Liver (tissue), 7 donors: ENCODE measurements at regions not wholly inside any gene's neighbourhood (a gene's known extent, or its start where the extent isn't known, plus 50 kb on each side); places are given as distances from the start of the nearest gene placed in this dataset.

Source experiments
- DNase-seq: peaks from one replicate; pipeline ENCODE4 v3.0.0-alpha.2; 2017; ENCODE audit warnings: low spot score
- H3K27ac ChIP-seq, 2 donors: one replicate each; pipeline ENCODE4 v1.7.0; 2013; ENCODE audit warnings: inconsistent platforms in 2 of 2, low read length in 2 of 2, control low read depth in 1 of 2, low read depth in 1 of 2, mild to moderate bottlenecking in 1 of 2
- H3K27me3 ChIP-seq, 4 donors: one replicate each; pipeline versions ENCODE4 v1.6.1 to v1.7.0; 2013; ENCODE audit warnings: low read length in 3 of 4, inconsistent platforms in 1 of 4, mild to moderate bottlenecking in 1 of 4, moderate library complexity in 1 of 4; ENCODE audit not compliant: control insufficient read depth in 4 of 4, insufficient read depth in 4 of 4
- H3K36me3 ChIP-seq, 4 donors: one replicate each; pipeline versions ENCODE4 v1.6.1 to v1.7.0; 2013; ENCODE audit warnings: low read length in 3 of 4, mild to moderate bottlenecking in 3 of 4, low read depth in 1 of 4, moderate library complexity in 1 of 4; ENCODE audit not compliant: control insufficient read depth in 4 of 4, insufficient read depth in 3 of 4
- H3K4me1 ChIP-seq, 4 donors: one replicate each; pipeline versions ENCODE4 v1.6.1 to v1.7.0; 2013; ENCODE audit warnings: low read length in 3 of 4, mild to moderate bottlenecking in 3 of 4, moderate library complexity in 1 of 4; ENCODE audit not compliant: control insufficient read depth in 4 of 4, insufficient read depth in 4 of 4
- H3K4me3 ChIP-seq, 3 donors: one replicate each; pipeline versions ENCODE4 v1.6.1 to v1.7.0; 2013; ENCODE audit warnings: low read length in 3 of 3, control low read depth in 1 of 3, low read depth in 1 of 3, mild to moderate bottlenecking in 1 of 3
- H3K9ac ChIP-seq, 2 donors: one replicate each; pipeline ENCODE4 v1.7.0; 2013; ENCODE audit warnings: low read length in 2 of 2, mild to moderate bottlenecking in 2 of 2, moderate library complexity in 2 of 2, control low read depth in 1 of 2, low read depth in 1 of 2
- H3K9me3 ChIP-seq, 4 donors: one replicate each; pipeline versions ENCODE4 v1.6.1 to v1.7.0; 2013; ENCODE audit warnings: low read length in 3 of 4; ENCODE audit not compliant: control insufficient read depth in 4 of 4
- EGR1 ChIP-seq, 2 donors: IDR thresholded peaks; 2 replicates each; pipeline ENCODE4 v1.6.1; 2016 to 2018; ENCODE audit warnings: antibody characterized with exemption in 2 of 2, low read depth in 2 of 2
- FOXA1 ChIP-seq: IDR thresholded peaks from 2 replicates; pipeline ENCODE4 v1.6.1; 2016; ENCODE audit warnings: antibody characterized with exemption
- FOXA2 ChIP-seq: IDR thresholded peaks from 2 replicates; pipeline ENCODE4 v1.6.1; 2016; ENCODE audit warnings: antibody characterized with exemption
- GABPA ChIP-seq, 2 donors: IDR thresholded peaks in 1 of 2; conservative IDR thresholded peaks in 1 of 2; 2 replicates each; pipeline ENCODE4 v1.6.1; 2016; ENCODE audit warnings: antibody characterized with exemption in 2 of 2, mild to moderate bottlenecking in 1 of 2, moderate library complexity in 1 of 2
- HNF4A ChIP-seq, 2 donors: conservative IDR thresholded peaks; 2 replicates each; pipeline ENCODE4 v1.6.1; 2016; ENCODE audit warnings: antibody characterized with exemption in 2 of 2, mild to moderate bottlenecking in 2 of 2
- JUND ChIP-seq, 2 donors: IDR thresholded peaks; 2 replicates each; pipeline ENCODE4 v1.6.1; 2016; ENCODE audit warnings: antibody characterized with exemption in 2 of 2
- NR2F2 ChIP-seq: IDR thresholded peaks from 2 replicates; pipeline ENCODE4 v1.6.1; 2016; ENCODE audit warnings: antibody characterized with exemption
- RAD21 ChIP-seq, 2 donors: IDR thresholded peaks; 2 replicates each; pipeline ENCODE4 v1.6.1; 2016; ENCODE audit warnings: antibody characterized with exemption in 2 of 2, mild to moderate bottlenecking in 2 of 2
- RXRA ChIP-seq, 2 donors: IDR thresholded peaks; 2 replicates each; pipeline ENCODE4 v1.6.1; 2017 to 2018; ENCODE audit warnings: antibody characterized with exemption in 2 of 2, mild to moderate bottlenecking in 1 of 2
- SP1 ChIP-seq: IDR thresholded peaks from 2 replicates; pipeline ENCODE4 v1.6.1; 2018; ENCODE audit warnings: antibody characterized with exemption, mild to moderate bottlenecking
- TAF1 ChIP-seq: conservative IDR thresholded peaks from 2 replicates; pipeline ENCODE4 v1.6.1; 2016; ENCODE audit warnings: antibody characterized with exemption, mild to moderate bottlenecking
- YY1 ChIP-seq: IDR thresholded peaks from 2 replicates; pipeline ENCODE4 v1.6.1; 2016; ENCODE audit warnings: antibody characterized with exemption, mild to moderate bottlenecking
- WGBS: extraction: QIAGEN DNeasy Blood & Tissue Kit; methylation state at CpG from one replicate; pipeline ENCODE4 v1.1.7; 2013; 5-methylcytosine and 5-hydroxymethylcytosine counted together
- TF ChIP-seq, protein P1 (sequence below): IDR thresholded peaks from 2 replicates; pipeline ENCODE4 v1.6.1; 2016; ENCODE audit warnings: antibody characterized with exemption
- TF ChIP-seq, protein P2 (sequence below): IDR thresholded peaks from 2 replicates; pipeline ENCODE4 v1.6.1; 2016; ENCODE audit warnings: antibody characterized with exemption
- donor health status: healthy.
- donor health status: healthy.
- donor health status: healthy.
- donor health status: healthy.

DNA sequence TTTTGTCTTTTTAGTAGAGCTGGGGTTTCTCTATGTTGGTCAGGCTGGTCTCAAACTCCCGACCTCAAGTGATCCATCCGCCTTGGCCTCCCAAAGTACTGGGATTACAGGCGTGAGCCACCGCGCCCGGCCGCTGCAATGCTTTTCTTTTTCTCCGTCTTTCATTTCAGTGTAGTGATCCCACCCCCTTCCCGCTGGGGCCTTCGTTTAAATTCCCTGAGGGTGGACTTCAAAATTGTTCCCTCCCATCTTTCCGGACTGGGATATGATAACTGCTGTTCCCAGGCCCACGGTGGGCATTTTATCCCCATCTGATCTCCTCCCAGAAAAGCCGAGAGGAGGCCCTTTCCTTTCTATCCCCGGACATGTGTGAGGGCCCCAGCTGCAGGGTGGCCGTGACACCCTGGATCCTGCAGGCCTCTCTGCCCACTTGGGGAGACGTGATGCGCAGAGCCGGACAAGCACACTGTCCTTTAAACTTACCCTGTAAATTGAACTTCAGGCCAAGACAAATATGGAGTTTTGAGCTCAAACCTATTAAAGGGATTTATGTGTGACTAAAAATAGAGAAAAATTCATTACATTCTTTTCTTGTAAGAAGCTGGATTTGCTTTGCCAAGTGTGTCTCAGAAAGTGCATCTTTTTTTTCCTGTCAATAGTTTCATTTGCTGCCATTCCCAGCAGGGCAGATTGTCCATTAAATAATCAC, 54.5 kb upstream of the AFF3 start:
- H3K9ac ChIP-seq: no peak overlapping the region
- no peak overlapping the region for H3K4me3 ChIP-seq
- TF ChIP-seq RXRA (IDR thresholded peaks at IDR 0.05) (peak in 1 of 2 donors; percentile 9), EGR1 (IDR thresholded peaks at IDR 0.05; ENCODE audit: low read depth in 2 of 2) (no peak)
- H3K27ac ChIP-seq: no peak overlapping the region
- DNase-seq: no peak
- no peaks in the 10 kb centered on the region for H3K27me3 ChIP-seq
- H3K9me3 ChIP-seq: no peaks in the 10 kb centered on the region
- WGBS: 88% methylated on average over 18 of the region's 18 CpGs
- H3K36me3 ChIP-seq: no peaks in the 10 kb centered on the region
- H3K4me1 ChIP-seq: peaks cover 0 to 10% (median 7%) of the 10 kb centered on the region in 4 donors

DNA sequence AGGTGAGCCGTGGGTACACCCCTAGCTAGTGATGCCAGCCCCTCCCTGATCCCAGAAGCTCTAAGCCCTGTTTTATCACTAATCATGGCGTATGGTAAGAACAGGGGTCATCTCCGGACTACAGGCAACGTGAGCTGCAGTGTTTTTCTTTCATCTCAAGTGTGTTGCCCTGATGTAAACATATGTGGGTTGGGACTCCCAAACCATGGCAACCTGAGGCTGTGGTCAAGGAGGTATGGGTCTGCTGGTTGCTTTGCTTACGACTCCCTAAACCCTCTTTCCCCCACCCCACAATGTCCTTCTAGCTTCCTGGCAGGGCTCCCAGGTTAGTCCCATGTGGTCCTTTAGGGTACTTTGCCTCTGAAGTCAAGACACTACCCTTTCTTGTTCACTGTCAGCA, 53.6 kb upstream of the AFF3 start:
- Histone ChIP-seq H3K27ac (no peak overlapping the region), H3K9ac (no peak overlapping the region)
- no peak for DNase-seq

DNA sequence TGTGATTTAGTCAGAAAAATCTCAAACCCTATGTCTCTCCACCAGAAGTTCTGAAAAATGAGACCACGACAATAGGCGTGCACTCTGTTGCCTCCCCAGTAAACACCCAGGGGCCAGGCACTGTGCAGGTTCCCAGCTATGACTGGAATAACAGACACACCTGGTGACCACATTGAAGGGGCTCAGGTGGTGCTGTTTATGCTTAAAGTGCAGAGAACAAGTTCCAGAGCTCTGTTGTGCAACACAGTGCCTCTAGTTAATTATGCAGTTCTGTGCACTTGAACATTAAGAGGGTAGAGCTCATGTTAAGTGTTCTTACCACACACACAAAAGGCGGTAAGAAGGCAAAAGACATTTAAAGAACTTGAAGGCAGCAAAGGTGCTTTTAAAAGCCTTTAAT, 52.6 kb upstream of the AFF3 start:
- no peak for DNase-seq
- H3K27ac ChIP-seq: no peak overlapping the region
- H3K9ac ChIP-seq: no peak overlapping the region
- TF ChIP-seq TAF1: no peak
- no peak for TF ChIP-seq FOXA1
- no peak for TF ChIP-seq HNF4A (conservative IDR thresholded peaks at IDR 0.05)
- TF ChIP-seq SP1: no peak
- 98% methylated on average over 3 of the region's 3 CpGs for WGBS
- no peaks in the 10 kb centered on the region for H3K27me3 ChIP-seq
- H3K36me3 ChIP-seq: no peaks in the 10 kb centered on the region
- H3K4me3 ChIP-seq: no peak overlapping the region
- H3K4me1 ChIP-seq: peaks cover 0 to 10% (median 7%) of the 10 kb centered on the region in 4 donors
- no peaks in the 10 kb centered on the region for H3K9me3 ChIP-seq

More for the DNA sequence above, 53.6 kb upstream of the AFF3 start:
- H3K27me3 ChIP-seq: no peaks in the 10 kb centered on the region
- no peaks in the 10 kb centered on the region for H3K36me3 ChIP-seq
- 91% methylated on average over 5 of the region's 5 CpGs for WGBS
- H3K9me3 ChIP-seq: no peaks in the 10 kb centered on the region
- TF ChIP-seq TAF1: no peak
- no peak for TF ChIP-seq GABPA (IDR thresholded peaks at IDR 0.05 in 1 of 2, conservative IDR thresholded peaks at IDR 0.05 in 1 of 2)
- no peak for TF ChIP-seq FOXA2
- no peak for TF ChIP-seq NR2F2
- TF ChIP-seq SP1: no peak
- no peak for TF ChIP-seq RXRA (IDR thresholded peaks at IDR 0.05)
- TF ChIP-seq, protein P1, sequence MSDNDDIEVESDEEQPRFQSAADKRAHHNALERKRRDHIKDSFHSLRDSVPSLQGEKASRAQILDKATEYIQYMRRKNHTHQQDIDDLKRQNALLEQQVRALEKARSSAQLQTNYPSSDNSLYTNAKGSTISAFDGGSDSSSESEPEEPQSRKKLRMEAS: no peak
- TF ChIP-seq JUND (IDR thresholded peaks at IDR 0.05): no peak
- TF ChIP-seq, protein P2, sequence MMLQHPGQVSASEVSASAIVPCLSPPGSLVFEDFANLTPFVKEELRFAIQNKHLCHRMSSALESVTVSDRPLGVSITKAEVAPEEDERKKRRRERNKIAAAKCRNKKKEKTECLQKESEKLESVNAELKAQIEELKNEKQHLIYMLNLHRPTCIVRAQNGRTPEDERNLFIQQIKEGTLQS: no peak
- no peak for TF ChIP-seq EGR1 (IDR thresholded peaks at IDR 0.05; ENCODE audit: low read depth in 2 of 2)
- peaks cover 0 to 10% (median 7%) of the 10 kb centered on the region in 4 donors for H3K4me1 ChIP-seq
- H3K4me3 ChIP-seq: no peak overlapping the region

DNA sequence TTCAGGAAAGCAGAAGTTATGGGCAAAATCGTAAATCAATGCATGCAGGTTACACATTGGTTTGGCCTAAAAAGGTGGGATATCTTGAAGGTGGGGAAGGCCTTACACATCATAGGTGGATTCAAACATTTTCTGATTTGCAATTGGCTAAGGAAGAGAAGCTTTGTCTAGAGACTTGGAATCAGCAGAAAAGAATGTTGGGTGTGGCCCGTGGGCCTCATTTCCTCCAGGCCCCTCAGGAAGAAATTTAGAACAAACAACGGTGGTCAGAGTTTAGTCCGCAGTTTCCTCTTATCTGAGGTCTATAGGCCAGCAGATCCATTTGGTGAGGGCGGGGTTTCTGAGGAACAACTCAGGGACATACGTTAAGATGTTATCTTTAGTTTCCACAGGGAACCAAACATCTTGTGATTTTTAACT, 50.9 kb upstream of the AFF3 start:
- no peaks in the 10 kb centered on the region for H3K36me3 ChIP-seq
- no peak overlapping the region for H3K4me3 ChIP-seq
- no peak overlapping the region for H3K27ac ChIP-seq
- peaks cover 0 to 10% (median 7%) of the 10 kb centered on the region in 4 donors for H3K4me1 ChIP-seq
- DNase-seq: no peak
- TF ChIP-seq RAD21 (IDR thresholded peaks at IDR 0.05) (no peak), YY1 (no peak), JUND (IDR thresholded peaks at IDR 0.05) (no peak)
- TF ChIP-seq, protein P2: no peak
- WGBS: 74% methylated on average over 6 of the region's 6 CpGs
- no peaks in the 10 kb centered on the region for H3K27me3 ChIP-seq
- no peaks in the 10 kb centered on the region for H3K9me3 ChIP-seq
- no peak overlapping the region for H3K9ac ChIP-seq
